GM20431 (cell line): ENCODE measurements at regions not wholly inside any gene's neighbourhood (a gene's known extent, or its start where the extent isn't known, plus 50 kb on each side); places are given as distances from the start of the nearest gene placed in this dataset.

ENCODE experiments used
- in situ Hi-C: fragments of 300-500 bp; cut with MseI, MboI; formaldehyde crosslinking; loops from one replicate; pipeline ENCODE4 v1.15.0; 2020; ENCODE audit warnings: low sequenced_read_pairs; ENCODE audit not compliant: unreplicated experiment

GRCh38 chr6:14661691-14662090 is 544.1 kb downstream of the CD83 start:
- in situ Hi-C loops = no loop called here

DNA sequence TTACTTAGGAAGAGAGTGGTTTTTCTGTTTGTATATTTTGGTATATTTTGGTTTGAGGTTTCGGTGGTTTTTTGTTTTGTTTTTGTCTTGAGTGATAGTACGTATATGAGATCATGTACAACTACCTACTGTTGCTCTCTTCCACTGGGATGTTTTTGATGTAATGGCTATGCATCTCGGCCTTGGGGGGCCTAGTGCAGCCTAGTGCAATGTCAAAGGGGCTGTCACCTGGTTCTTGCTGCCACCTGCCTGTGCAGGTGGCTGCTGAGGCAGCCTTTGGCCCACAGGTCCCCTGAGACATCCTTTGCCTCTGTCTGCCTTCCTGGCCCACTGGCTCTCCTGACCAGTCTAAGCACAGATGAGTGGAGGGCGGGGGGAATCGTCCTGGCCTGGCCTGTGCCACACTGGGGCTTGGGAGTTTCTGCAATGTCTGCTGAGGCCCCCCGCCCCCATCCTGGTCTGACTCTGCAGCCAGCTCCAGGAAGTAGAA is 546.6 kb downstream of the CD83 start:
- in situ Hi-C loops = no loop called here

- in situ Hi-C loops = no loop called here
These were observed 547.2 kb downstream of the CD83 start for GRCh38 chr6:14664621-14665315.

DNA sequence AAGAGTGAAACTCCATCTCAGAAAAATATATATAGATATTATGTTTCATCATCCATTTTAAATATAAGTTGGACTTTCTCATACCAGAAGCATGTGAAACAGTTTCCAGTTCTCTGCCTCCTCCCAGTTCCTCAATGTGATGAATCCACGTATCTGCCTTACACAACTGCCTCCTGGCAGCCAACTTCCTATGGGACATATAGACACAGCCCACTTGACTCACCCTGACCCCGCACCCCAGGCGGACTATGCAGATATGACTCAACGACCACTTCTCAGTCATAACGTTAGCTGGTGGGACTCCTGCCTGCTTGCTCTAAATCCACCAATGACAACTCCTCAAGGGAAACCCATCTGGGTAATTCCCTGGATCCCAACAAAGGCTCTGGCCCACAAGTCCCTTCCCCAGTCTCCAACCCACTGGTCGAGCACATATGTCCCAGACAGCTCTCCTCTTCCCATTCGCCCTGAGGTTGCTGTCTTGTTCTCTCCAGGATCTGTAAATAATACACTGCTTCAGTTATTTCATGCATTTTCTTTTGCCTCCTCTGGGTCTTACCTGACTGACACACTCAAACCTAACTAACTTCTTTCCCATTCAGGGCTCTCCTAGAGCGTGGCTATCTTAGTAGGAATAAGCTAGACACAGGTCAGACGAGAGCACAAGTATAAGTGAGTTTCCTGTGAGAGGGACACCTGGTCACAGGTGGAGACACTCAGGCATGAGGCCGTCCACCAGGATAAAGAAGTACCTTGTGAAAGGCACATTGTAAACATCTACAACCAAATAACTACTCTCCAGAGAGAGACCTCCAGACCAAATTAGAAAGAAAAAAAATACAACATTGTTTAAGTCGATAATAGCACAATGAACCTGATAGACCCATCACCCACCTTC is 548.5 kb downstream of the CD83 start:
- in situ Hi-C loops = no loop called here

DNA sequence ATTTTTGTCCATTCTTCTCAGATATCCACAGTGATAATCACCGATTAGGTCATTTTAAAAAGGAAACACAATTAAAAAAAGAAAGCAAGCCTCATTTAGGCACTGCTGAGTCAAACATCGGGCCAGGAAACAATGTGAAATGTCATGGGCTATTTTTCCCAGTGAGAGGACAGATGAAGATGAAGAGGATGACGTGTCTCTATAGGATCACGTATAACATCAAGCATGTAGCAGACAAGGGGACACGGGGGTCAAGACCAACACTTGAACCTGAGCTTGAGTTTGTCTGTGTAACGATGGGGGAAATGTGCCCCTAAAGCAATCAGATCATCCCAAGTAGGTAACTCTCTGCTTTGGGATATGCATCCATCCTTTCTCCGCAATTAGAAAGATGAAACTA is 553.2 kb downstream of the CD83 start:
- in situ Hi-C loops = no loop called here

DNA sequence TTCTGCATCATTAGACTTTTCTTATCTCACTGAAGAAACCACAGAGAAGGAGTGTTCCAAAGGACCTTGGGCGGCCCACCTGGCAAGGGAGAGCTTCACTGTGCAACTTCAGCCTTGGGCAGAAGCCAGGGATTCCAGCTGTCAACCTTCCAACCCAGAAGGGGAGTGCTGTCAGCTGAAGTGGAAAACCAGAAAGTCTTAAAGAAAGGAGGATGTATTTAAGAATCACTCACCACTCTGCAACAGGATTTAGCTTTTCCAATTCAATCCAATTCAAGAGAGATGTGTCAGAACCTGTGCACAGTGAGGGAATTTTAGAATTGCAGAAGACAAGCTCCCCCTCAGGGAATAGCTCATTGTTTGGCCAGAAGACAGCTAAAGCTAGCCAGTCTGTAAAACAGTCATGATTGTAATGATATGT is 553.7 kb downstream of the CD83 start:
- in situ Hi-C loops = no loop called here

DNA sequence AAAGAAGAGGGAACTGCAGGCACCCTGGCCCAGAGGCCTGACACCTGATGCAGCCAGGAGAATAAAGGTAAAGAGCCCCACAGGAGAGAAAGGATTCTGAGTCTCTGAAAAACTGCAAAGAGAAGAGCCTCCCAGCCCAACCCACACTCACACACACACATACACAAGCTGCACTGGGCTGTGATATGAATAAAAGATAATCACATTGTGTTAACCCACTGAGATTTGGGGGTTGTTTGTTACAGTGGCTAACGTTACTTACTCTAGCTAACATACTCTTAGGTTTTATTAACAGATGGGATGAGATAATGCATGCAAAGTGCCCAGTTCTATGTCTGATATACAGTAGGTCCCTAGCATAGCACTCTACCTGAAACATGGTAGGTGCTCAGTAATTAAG is 554.4 kb downstream of the CD83 start:
- in situ Hi-C loops = no loop called here

DNA sequence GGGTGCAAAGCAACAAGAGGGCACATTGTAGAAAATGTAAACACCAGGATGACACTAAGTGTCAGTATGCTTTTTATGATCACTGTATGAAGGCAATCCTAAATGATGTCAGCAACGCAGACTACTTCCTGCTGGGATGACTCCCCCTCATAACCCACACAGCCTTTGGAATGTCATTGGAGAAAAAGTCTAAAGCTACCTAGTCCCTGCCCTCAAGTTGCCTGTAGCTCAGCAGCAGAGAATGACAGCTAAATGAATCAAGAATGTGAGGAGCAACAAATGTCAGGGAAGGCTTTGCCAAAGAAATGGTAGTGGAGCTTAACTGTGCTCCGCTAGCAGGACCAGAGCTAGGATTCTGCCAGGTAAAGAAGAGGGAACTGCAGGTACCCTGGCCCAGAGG is 555.6 kb downstream of the CD83 start:
- in situ Hi-C loops = no loop called here

- in situ Hi-C loops = no loop called here
These were observed 556.9 kb downstream of the CD83 start for GRCh38 chr6:14674458-14674857.

- in situ Hi-C loops = no loop called here
These were observed 557.5 kb downstream of the CD83 start for GRCh38 chr6:14674867-14675648.

- in situ Hi-C loops = no loop called here
These were observed 558.5 kb downstream of the CD83 start for GRCh38 chr6:14676064-14676463.

DNA sequence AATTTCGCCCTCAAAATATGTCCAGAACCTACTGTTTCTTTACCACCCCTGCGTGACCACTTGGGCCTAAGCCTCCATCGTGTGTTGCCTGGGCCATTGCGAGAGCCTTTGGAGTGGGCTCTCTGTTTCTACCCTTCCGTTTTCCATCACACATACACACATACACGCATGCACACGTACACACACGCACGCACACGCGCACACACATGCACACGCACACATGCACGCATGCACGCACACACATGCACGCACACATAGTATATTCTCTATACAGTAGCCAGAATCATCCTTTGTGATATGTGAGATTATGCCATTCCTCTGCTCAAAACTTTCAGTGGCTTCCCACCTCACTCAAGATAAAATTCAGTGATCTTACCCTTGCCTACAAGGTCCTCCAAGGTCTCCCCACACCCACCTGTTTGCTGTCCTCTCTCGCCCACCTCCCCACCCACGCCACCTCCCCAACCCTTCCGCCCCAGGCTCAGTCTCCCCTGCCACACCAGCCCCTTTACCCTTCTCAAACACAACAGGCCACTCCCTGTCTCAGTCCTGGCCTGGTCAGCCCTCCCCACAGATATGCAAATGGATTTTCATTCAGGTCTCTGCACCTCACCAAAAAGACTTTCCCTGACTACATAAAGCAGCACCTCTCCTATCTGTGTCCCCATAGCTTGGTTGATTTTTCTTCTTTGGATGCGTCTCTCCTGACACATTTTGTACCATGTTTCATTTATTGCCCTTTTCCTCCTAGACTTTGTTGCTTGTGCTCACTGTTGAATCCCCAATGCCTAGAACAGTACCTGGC is 559.6 kb downstream of the CD83 start:
- in situ Hi-C loops = no loop called here

DNA sequence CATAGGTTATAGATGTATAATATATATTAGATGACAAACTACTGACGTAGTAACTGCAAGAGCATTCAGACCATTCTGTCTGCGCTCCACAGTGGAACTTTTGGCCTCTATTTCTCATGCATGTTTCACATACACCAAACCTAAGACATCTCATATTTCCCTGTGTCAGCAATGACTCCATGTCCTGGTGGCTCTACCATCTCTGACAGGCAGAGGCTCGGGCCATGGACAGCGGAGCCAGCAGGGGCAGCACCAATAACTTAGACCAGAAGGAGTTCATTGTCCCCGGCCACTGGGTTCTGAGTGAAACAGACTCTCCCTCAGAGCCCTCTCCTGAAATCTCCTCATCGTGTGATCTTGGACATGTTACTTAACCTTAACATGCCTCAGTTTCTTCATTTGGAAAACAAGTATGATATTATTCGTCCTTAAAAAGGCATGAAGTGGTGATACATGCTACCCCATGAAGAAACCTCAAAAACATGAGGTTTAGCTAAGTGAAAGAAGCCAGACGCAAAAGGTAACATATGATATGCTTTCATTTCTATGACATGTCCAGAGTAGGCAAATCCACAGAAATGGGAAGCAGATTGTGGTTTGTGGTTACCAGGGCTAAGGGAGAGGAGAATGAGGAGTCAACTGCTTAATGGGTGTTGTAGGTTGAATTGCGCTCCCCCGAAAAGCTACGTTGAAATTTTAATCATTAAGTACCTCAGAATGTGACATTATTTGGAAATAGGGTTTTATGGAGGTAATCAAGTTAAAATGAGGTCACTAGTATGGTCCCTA is 564.0 kb upstream of the JARID2 start:
- in situ Hi-C loops = no loop called here

DNA sequence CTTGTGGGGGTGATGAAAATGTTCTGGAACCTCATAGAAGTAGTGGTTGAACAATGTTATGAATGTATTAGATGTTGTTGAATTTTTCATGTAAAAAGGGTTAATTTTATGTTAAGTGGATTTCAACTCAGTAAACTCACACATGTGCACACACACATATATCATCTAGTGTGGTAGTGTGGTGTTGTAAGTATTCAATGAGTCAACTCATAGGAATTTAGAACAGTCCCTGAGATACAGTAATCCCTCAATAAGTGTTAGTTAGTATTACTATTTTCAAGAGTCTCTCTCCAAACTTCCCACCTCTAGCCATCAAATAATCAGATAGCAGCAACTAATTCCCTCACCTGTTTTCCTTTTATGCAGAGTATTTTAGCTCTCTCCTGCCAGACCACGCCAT is 563.1 kb upstream of the JARID2 start:
- in situ Hi-C loops = no loop called here

- in situ Hi-C loops = no loop called here
These were observed 556.2 kb upstream of the JARID2 start for GRCh38 chr6:14689639-14690038.

GRCh38 chr6:14690120-14691056 is 555.5 kb upstream of the JARID2 start:
- in situ Hi-C loops = no loop called here

DNA sequence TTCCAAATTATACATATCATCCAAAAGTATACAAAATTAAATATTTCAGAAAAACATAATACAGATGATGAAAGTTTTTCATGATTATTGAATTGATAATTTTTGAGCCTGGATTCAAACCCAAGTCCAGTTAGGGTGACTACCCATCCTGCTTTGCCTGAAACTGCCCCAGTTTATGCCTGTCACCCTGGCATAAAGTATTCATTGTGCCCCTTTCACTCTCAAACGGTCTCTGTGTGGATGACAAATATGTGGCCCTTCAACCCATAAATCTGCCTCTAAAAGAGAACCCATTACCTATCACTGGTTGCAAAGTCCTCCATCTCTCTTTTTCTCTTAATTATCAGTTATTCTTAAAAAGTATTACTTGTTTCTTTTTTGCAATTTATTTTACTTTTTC is 553.7 kb upstream of the JARID2 start:
- in situ Hi-C loops = no loop called here
